ENCODE measurements at regions not wholly inside any gene's neighbourhood (a gene's known extent, or its start where the extent isn't known, plus 50 kb on each side); places are given as distances from the start of the nearest gene placed in this dataset.

DNA sequence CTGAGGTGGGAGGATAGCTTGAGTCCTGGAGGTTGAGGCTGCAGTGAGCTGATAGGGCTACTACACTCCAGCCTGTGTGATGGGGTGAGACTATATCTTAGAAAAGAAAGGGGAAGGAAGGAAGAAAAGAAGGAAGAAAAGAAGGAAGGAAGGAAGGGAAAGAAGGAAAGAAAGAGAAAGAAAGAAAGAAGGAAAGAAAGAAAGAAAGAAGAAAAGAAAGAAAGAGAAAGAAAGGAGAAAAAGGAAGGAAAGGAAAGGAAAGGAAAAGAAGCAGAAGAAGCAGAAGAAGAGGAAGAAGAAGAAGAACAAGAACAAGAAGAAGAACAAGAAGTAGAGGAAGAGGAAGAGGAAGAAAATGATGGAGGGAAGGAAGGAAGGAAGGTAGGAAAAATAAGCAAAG lies 1130.2 kb upstream of the MAP3K7 start:
- TF ChIP-seq POLR2A (IDR thresholded peaks at IDR 0.05) (no peak), POLR2AphosphoS5 (IDR thresholded peaks at IDR 0.05) (no peak), EP300 (IDR thresholded peaks at IDR 0.05) (no peak)
- TF ChIP-seq, protein P1, sequence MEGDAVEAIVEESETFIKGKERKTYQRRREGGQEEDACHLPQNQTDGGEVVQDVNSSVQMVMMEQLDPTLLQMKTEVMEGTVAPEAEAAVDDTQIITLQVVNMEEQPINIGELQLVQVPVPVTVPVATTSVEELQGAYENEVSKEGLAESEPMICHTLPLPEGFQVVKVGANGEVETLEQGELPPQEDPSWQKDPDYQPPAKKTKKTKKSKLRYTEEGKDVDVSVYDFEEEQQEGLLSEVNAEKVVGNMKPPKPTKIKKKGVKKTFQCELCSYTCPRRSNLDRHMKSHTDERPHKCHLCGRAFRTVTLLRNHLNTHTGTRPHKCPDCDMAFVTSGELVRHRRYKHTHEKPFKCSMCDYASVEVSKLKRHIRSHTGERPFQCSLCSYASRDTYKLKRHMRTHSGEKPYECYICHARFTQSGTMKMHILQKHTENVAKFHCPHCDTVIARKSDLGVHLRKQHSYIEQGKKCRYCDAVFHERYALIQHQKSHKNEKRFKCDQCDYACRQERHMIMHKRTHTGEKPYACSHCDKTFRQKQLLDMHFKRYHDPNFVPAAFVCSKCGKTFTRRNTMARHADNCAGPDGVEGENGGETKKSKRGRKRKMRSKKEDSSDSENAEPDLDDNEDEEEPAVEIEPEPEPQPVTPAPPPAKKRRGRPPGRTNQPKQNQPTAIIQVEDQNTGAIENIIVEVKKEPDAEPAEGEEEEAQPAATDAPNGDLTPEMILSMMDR (IDR thresholded peaks at IDR 0.05) = no peak

All from upper lobe of left lung (tissue), 4 donors.